NCI-H1092 (cell line): ENCODE measurements at regions not wholly inside any gene's neighbourhood (a gene's known extent, or its start where the extent isn't known, plus 50 kb on each side); places are given as distances from the start of the nearest gene placed in this dataset.
"Not testable (repeated sequence)": the region's sequence is repeated elsewhere in the genome, so short reads cannot be mapped to it uniquely, and the experiment has no call there.

Experiments used
- DNase-seq: peaks from one replicate; lab custom pipeline; 2025; lab: John Stamatoyannopoulos, UW

- DNase-seq: no peak
Observed at GRCh38 chr10:58066979-58067378, 200.7 kb downstream of the IPMK start.

- DNase-seq: no peak
Observed at GRCh38 chr10:58066126-58066525, 201.6 kb downstream of the IPMK start.

- no peak for DNase-seq
Observed at GRCh38 chr10:58065529-58065815, 202.2 kb downstream of the IPMK start.

GRCh38 chr10:58064714-58065528 lies 202.8 kb downstream of the IPMK start:
- peak; percentile 3 for DNase-seq

- DNase-seq: no peak
Observed at GRCh38 chr10:58063861-58064480, 203.7 kb downstream of the IPMK start.

- not testable (repeated sequence) for DNase-seq
Observed at GRCh38 chr10:58058683-58059082, 209.0 kb downstream of the IPMK start.

GRCh38 chr10:58054881-58055280 lies 212.8 kb downstream of the IPMK start:
- DNase-seq: no peak

- DNase-seq: no peak
Observed at GRCh38 chr10:58052772-58053171, 214.9 kb downstream of the IPMK start.

GRCh38 chr10:58050575-58050974 lies 217.1 kb downstream of the IPMK start:
- DNase-seq: no peak

- DNase-seq: no peak
Observed at GRCh38 chr10:58048936-58049335, 218.8 kb downstream of the IPMK start.

GRCh38 chr10:58044072-58044471 lies 223.6 kb downstream of the IPMK start:
- no peak for DNase-seq

- DNase-seq: no peak
Observed at GRCh38 chr10:58041901-58042300, 225.8 kb downstream of the IPMK start.

GRCh38 chr10:58030208-58030607 lies 237.5 kb downstream of the IPMK start:
- no peak for DNase-seq

GRCh38 chr10:58028597-58029366 lies 238.9 kb downstream of the IPMK start:
- no peak for DNase-seq

- no peak for DNase-seq
Observed at GRCh38 chr10:58027426-58027825, 240.3 kb downstream of the IPMK start.

GRCh38 chr10:58026036-58026435 lies 241.7 kb downstream of the IPMK start:
- no peak for DNase-seq

- DNase-seq: no peak
Observed at GRCh38 chr10:58023341-58024073, 244.2 kb downstream of the IPMK start.

GRCh38 chr10:58019863-58020537 lies 247.7 kb downstream of the IPMK start:
- DNase-seq: no peak

GRCh38 chr10:58017719-58018367 lies 249.9 kb downstream of the IPMK start:
- no peak for DNase-seq

- DNase-seq: no peak
Observed at GRCh38 chr10:58016614-58017013, 251.1 kb downstream of the IPMK start.

GRCh38 chr10:58014436-58014835 lies 253.3 kb downstream of the IPMK start:
- no peak for DNase-seq
